Left ventricle myocardium superior (tissue), 1 donor: ENCODE measurements at regions not wholly inside any gene's neighbourhood (a gene's known extent, or its start where the extent isn't known, plus 50 kb on each side); places are given as distances from the start of the nearest gene placed in this dataset.
"Not testable (repeated sequence)": the region's sequence is repeated elsewhere in the genome, so short reads cannot be mapped to it uniquely, and the experiment has no call there.

Experiments used
- ATAC-seq: fragments of 200-7000 bp; cut with Tn5 transposase; one replicate; pipeline ENCODE4 v1.9.1; 2020; ENCODE audit warnings: mild to moderate bottlenecking, moderate library complexity
- DNase-seq: peaks from one replicate; pipeline ENCODE4 v3.0.0-alpha.2; 2020
- intact Hi-C: fragments of 100-400 bp; cut with micrococcal nuclease; formaldehyde crosslinking; loops from one replicate; pipeline ENCODE4 v1.11.0; 2022
- donor health status: DM: no; HTN: yes; CAD: no; lungs with severe emphysema.

DNA sequence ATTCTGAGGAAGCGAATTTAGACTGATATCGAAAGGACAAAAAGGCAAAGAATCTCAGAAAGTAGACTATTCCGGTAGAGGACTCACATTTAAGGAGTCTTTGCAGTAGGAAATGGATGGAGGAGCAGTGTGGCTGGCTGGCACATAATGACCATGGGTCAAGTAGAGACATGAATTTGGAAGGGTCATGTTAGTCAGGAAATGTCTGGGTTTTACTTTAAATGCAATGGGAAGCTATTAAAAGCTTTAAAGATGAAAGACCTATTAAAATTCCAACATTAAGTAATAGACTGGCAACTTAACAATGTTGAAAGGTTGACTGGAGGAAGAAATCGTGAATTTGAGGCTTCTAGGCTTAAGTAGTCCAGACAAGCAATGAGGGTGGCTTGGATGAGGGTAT is 90.0 kb upstream of the SEMA3C start:
- ATAC-seq = no peak
- intact Hi-C loops = no loop called here

DNA sequence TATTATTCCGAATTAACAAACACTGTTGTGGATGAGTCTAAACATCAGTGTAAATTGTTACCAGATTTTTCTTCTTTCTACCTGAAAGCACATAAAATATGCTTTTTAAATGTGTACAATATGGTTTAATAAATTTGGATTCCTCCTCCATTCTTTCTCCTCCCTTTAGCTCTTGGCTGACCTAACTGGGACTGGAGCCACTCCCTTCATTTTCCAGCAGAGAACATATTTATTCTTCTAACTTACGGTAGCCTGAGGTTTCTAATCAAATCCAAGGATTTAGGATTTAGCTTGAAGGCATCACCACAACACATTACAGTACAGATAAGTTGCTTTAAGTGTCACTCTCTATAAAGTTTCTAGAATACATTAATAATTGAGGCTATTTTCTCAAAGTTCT is 88.2 kb upstream of the SEMA3C start:
- ATAC-seq (no peak), DNase-seq (no peak)
- intact Hi-C loops = no loop called here

More for the DNA sequence above, 90.0 kb upstream of the SEMA3C start:
- DNase-seq = no peak

DNA sequence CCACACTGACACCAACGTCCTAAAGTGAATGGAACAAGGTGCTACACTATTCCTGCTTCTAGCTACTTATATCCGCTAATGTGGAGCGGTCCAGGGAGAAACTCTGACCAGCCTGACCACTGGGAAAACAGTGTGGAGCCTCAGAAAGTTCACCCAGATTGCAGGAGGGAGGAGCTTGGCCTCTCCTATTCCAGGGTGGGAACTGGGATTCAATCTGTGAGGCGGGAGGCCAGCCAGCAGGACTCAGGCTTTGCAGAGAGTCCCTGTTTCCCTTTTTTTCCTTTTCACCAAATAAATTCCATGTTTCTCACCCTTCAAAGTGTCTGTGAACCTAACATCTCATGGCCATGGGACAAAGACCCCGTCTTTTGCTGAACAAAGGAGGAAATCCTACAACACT is 86.4 kb upstream of the SEMA3C start:
- DNase-seq = peak; percentile 37
- peak; percentile 58 for ATAC-seq
- intact Hi-C loops = no loop called here

DNA sequence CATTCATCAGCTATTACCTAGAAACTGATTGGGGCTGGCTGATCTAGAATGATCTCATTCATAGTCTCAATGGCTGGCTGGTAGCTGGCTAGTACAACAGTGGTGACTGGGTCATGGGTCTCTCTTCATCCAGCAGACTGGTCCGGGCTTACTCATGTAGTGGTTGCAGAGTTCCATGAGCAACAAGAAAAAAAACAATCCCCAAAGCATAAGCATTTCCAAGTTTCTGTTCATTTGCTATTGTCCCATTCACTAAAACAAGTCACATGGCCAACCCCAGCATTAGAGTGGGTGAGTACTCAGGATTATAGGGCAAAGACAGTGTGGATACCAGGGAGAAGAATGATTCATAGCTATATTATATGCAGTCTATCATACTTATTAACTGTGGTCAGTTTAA is 85.2 kb upstream of the SEMA3C start:
- DNase-seq (no peak), ATAC-seq (peak; percentile 43)
- intact Hi-C loops = no loop called here

DNA sequence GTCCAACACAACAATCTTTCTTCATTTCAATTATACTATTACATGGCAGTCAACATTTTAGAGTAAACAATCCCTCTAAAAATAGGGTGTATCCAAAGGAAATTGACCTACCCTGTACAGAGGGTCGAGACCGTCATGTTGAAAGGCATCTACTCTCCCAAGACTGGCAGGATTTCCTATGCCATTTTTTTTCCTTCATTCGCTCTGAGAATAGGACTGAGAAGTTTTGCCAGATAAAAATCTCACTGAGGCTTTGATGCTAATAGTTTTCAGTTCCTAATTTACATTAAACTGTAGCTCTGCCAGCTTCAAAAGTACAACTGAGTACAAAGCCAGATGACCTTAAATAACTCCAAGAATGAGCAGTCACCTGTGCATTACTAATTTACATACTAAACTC is 84.5 kb upstream of the SEMA3C start:
- DNase-seq (no peak), ATAC-seq (no peak)
- intact Hi-C loops = no loop called here

DNA sequence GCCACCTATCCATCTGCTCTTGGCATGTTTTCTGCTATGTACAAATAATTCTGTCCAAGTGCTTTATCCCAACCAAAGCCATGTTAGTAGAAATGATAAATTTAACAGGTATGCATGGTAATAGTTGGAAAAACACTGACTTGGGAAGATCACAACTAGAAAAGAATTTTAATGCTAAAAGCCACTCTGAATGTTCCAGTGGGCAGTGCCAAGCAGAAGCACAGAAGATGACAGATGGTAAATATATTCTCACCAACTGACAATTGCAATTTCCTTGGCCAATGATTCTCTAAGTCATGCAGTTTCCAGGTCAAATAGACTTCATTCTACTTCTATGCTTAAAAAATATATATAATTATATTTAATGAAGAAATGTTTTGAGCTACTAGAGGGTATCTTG is 83.6 kb upstream of the SEMA3C start:
- intact Hi-C loops = no loop called here
- DNase-seq = no peak
- ATAC-seq = no peak

DNA sequence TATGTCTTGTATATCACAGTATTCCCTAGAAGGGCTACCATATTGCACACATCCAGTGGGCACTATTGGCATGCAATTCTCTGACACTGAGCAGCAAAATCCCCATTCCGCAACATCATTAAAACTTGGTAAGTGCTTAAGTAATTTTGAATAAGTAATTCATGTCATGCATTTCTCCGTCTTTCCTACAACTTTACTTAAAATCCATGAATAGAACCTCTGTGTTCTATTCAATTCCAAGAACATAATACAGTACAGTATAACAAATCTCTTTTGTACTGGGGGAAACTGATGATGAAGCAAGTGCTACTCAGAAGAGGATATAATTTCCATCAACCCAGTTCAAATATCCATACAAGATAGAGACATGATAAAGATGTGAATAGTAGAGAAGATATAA is 80.9 kb upstream of the SEMA3C start:
- intact Hi-C loops = no loop called here
- no peak for ATAC-seq
- no peak for DNase-seq

DNA sequence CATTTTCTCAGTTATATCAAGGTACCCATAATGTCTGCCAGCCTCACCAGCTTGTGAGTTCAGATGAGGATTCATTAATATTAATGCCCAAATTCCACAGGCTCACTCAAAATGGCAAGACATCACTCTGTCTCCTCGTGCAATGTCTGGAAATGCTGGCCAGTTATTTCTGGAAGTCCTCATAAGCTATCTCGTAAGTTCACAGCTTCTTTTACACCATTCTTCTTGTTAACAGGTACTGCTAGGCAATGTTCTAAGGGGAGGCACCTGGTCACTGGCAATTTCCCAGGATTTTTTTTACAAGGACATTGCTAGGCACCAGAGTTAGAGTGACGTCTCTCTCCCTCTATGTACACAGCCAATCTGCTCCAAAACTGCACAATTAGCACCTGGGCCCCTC is 80.2 kb upstream of the SEMA3C start:
- intact Hi-C loops = no loop called here
- no peak for ATAC-seq
- DNase-seq = no peak

DNA sequence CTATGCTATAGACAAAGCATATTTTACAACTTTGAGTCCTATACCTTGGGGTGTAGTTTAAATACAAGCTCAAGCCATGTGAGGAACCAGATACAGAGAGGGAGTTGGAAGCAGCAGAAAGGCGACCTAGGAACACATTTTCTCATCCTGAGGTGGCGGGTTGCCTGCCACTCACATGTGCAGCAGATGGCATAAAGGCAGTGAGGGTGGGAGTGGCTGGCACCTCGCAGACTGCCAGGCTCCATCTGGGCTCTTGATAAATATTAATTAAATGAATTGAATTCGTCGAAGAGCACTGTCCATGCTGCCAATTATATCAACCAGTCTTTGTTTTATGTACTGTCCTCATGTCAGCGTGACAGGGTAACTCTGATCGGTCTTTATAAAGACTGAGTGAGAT is 79.0 kb upstream of the SEMA3C start:
- intact Hi-C loops = no loop called here
- ATAC-seq (no peak), DNase-seq (no peak)

DNA sequence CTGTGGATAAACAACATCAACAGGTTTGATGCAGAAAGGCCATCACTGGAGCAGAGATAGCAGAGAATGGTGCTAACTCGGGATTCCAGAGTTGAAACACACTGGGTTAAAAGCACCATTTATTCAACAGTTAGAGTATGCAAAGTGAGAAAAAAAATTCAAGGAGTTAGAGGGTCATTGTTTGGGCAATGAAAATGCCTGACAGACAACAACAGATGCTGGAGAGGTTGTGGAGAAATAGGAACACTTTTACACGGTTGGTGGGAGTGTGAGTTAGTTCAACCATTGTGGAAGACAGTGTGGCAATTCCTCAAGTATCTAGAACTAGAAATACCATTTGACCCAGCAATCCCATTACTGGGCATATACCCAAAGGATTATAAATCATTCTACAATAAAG is 77.4 kb upstream of the SEMA3C start:
- DNase-seq, ATAC-seq, intact Hi-C loops: not testable (repeated sequence)

DNA sequence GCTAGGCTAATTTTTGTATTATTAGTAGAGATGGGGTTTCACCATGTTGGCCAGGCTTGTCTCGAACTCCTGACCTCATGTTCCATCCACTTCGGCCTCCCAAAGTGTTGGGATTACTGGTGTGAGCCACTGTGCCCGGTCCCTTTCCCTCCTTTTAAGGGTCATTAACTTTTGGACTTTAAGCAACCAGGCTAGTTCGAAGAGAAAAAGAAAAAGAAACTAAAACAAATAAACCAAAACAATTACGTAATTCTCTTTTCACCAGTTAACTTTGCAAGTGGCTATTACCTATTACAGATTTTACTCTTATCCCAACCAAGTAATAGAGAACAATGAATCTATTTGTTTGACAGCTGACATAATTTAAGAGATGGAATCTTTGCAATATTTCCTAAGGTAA is 72.8 kb upstream of the SEMA3C start:
- intact Hi-C loops = no loop called here
- ATAC-seq (no peak), DNase-seq (no peak)

DNA sequence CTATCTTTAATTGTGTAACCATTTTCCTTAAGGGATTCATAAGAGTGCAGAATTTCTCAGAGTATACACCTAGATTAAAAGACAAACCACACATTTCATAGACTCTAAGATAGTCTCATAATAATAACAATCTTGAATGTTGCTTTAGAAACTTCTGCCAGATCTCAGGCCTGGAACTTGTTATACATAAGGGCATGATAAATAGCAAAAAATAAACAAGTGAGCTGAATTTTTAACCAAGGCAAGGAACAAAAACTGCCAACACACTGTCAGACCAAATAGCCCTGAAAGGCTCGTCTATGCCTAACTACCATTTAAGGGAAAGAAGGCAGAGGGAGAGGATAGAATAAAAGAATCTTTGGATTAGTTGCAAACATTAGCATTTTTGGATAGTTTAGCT is 65.8 kb upstream of the SEMA3C start:
- intact Hi-C loops = no loop called here
- DNase-seq = no peak
- no peak for ATAC-seq

DNA sequence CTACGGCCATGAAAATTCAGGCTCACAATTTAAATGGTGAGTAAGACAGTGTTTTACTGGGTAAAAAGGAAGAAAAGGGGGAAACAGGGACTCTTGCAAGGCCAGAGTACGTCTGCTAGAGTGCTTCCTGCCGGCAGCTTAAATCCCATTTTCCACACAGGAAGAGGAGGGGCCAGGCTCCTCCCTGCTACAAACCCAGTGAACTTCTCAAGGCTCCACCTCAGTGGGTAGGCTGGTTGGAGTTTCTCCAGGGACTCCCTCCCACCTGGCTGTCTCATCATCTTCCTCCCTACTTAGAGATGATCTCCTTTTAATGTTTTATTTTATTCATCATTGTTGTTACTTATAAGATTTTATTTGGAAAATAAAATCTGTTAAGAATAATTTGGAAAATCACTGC is 62.6 kb upstream of the SEMA3C start:
- intact Hi-C loops = no loop called here
- no peak for DNase-seq
- no peak for ATAC-seq

DNA sequence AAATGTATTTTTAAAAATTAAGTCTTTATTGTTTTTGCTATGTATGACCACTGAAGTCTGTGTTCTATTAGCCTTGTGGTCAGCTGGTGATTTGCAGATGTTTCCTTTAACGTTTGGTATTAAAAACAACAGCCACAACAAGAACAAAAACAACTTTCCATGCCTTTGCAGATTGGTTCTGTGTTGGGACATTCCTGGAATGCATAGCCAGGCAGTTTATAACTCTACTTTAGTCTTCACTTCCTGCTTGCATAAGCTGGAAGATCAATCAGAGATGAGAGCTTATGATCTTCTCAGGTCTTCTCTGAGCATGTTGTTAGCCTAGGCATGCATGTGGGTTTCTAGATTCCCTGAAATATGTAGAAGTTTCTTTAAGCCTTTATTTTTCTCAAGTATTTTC is 58.9 kb upstream of the SEMA3C start:
- ATAC-seq (no peak), DNase-seq (no peak)
- intact Hi-C loops = no loop called here

DNA sequence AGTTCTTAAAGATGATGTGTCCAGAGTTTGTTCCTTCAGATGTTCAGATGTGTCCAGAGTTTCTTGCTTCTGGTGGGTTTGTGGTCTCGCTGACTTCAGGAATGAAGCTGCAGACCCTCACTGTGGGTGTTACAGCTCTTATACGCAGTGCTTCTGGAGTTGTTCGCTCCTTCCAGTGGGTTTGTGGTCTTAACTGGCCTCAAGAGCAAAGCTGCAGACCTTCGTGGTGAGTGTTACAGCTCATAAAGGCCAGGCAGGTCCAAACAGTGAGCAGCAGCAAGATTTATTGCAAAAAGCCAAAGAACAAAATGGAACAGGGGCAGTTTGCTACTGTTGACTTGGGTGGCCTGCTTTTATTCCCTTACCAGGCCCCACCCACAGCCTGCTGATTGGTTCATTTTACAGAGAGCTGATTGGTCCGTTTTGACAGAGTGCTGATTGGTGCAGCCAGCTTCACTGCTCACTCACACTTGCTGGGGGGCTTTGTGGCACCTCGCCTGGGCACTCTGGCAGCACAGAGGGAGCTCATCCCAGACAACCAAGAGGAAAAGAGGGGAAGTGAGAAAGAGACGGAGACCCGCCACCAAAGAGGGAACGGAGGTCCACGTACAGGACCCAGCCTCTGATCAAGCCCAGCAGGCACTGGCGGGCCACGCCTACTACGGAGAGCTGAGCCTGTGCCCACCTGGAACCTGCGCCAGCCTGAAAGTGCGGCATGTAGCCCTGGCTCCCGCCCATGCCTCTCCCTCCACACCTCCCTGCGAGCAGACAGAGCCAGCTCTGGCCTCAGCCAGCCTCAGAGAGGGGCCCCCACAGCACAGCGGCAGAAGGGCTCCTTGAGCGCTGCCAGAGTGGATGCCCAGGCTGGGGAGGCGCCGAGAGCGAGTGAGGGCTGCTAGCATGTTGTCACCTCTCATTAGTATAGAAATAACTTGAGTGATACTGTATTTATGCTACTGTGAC is 55.8 kb upstream of the SEMA3C start:
- ATAC-seq (no peak), DNase-seq (no peak)
- intact Hi-C loops = no loop called here

DNA sequence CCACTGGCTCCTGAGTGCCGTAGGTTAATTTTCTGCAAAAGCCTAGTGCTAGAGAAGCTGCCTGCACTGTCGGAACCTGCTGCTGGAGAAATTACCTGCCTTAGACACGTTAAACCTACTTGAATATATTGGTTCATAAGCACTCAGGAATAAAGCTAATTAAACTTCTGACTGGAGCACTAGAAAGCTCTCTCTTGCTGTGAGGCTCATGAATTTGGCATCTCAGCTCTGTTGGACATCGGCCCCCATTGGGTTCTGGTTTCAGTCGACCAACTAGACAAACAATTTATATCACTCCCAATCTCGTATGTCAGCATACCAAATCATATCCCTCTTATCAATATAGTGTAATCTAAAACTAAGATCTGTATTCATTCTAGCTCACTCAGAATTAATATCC is 52.4 kb upstream of the SEMA3C start:
- intact Hi-C loops = no loop called here
- no peak for ATAC-seq

More for the DNA sequence above, 52.4 kb upstream of the SEMA3C start:
- DNase-seq = no peak
